ENCODE measurements at regions not wholly inside any gene's neighbourhood (a gene's known extent, or its start where the extent isn't known, plus 50 kb on each side); places are given as distances from the start of the nearest gene placed in this dataset.

GRCh38 chr15:39052323-39052705, 487.7 kb upstream of the RASGRP1 start:
- in situ Hi-C loops (cut with HindIII; ENCODE audit: low pct_unique_long_range_greater_than_20kb, low sequenced_read_pairs) = no loop called here
- DNase-seq (ENCODE audit: low read depth in 1 of 2, low spot score in 1 of 2) = no peak
- TF ChIP-seq JUND (IDR thresholded peaks at IDR 0.05; ENCODE audit: low read depth) = no peak

GRCh38 chr15:39053480-39053879, 488.9 kb upstream of the RASGRP1 start:
- TF ChIP-seq JUND (IDR thresholded peaks at IDR 0.05; ENCODE audit: low read depth) = no peak
- in situ Hi-C loops (cut with HindIII; ENCODE audit: low pct_unique_long_range_greater_than_20kb, low sequenced_read_pairs) = no loop called here
- no peak for DNase-seq (ENCODE audit: low read depth in 1 of 2, low spot score in 1 of 2)

- in situ Hi-C loops (cut with HindIII; ENCODE audit: low pct_unique_long_range_greater_than_20kb, low sequenced_read_pairs) = no loop called here
- no peak for DNase-seq (ENCODE audit: low read depth in 1 of 2, low spot score in 1 of 2)
- no peak for TF ChIP-seq JUND (IDR thresholded peaks at IDR 0.05; ENCODE audit: low read depth)
Measured at GRCh38 chr15:39054128-39054732, 489.6 kb upstream of the RASGRP1 start.

GRCh38 chr15:39056357-39056756, 491.7 kb upstream of the RASGRP1 start:
- no peak for TF ChIP-seq JUND (IDR thresholded peaks at IDR 0.05; ENCODE audit: low read depth)
- in situ Hi-C loops (cut with HindIII; ENCODE audit: low pct_unique_long_range_greater_than_20kb, low sequenced_read_pairs) = no loop called here

GRCh38 chr15:39058351-39059131, 493.9 kb upstream of the RASGRP1 start:
- in situ Hi-C loops (cut with HindIII; ENCODE audit: low pct_unique_long_range_greater_than_20kb, low sequenced_read_pairs) = no loop called here
- no peak for TF ChIP-seq JUND (IDR thresholded peaks at IDR 0.05; ENCODE audit: low read depth)
- no peak for DNase-seq (ENCODE audit: low read depth in 1 of 2, low spot score in 1 of 2)

More at GRCh38 chr15:39056357-39056756, 491.7 kb upstream of the RASGRP1 start:
- DNase-seq (ENCODE audit: low read depth in 1 of 2, low spot score in 1 of 2) = no peak

- no peak for TF ChIP-seq JUND (IDR thresholded peaks at IDR 0.05; ENCODE audit: low read depth)
- no peak for DNase-seq (ENCODE audit: low read depth in 1 of 2, low spot score in 1 of 2)
- in situ Hi-C loops (cut with HindIII; ENCODE audit: low pct_unique_long_range_greater_than_20kb, low sequenced_read_pairs) = no loop called here
Measured at GRCh38 chr15:39059917-39060316, 495.3 kb upstream of the RASGRP1 start.

- no peak for TF ChIP-seq JUND (IDR thresholded peaks at IDR 0.05; ENCODE audit: low read depth)
- in situ Hi-C loops (cut with HindIII; ENCODE audit: low pct_unique_long_range_greater_than_20kb, low sequenced_read_pairs) = no loop called here
Measured at GRCh38 chr15:39061952-39062464, 497.4 kb upstream of the RASGRP1 start.

GRCh38 chr15:39066677-39067076, 502.1 kb upstream of the RASGRP1 start:
- no peak for DNase-seq (ENCODE audit: low read depth in 1 of 2, low spot score in 1 of 2)
- in situ Hi-C loops (cut with HindIII; ENCODE audit: low pct_unique_long_range_greater_than_20kb, low sequenced_read_pairs) = no loop called here
- TF ChIP-seq JUND (IDR thresholded peaks at IDR 0.05; ENCODE audit: low read depth) = no peak

More at GRCh38 chr15:39061952-39062464, 497.4 kb upstream of the RASGRP1 start:
- no peak for DNase-seq (ENCODE audit: low read depth in 1 of 2, low spot score in 1 of 2)

GRCh38 chr15:39074341-39074985, 506.4 kb upstream of the THBS1 start:
- no peak for TF ChIP-seq JUND (IDR thresholded peaks at IDR 0.05; ENCODE audit: low read depth)
- no peak for DNase-seq (ENCODE audit: low read depth in 1 of 2, low spot score in 1 of 2)
- in situ Hi-C loops (cut with HindIII; ENCODE audit: low pct_unique_long_range_greater_than_20kb, low sequenced_read_pairs) = no loop called here

- in situ Hi-C loops (cut with HindIII; ENCODE audit: low pct_unique_long_range_greater_than_20kb, low sequenced_read_pairs) = no loop called here
- no peak for DNase-seq (ENCODE audit: low read depth in 1 of 2, low spot score in 1 of 2)
- no peak for TF ChIP-seq JUND (IDR thresholded peaks at IDR 0.05; ENCODE audit: low read depth)
Measured at GRCh38 chr15:39075311-39075710, 505.6 kb upstream of the THBS1 start.

- no peak for TF ChIP-seq JUND (IDR thresholded peaks at IDR 0.05; ENCODE audit: low read depth)
- DNase-seq (ENCODE audit: low read depth in 1 of 2, low spot score in 1 of 2) = no peak
- in situ Hi-C loops (cut with HindIII; ENCODE audit: low pct_unique_long_range_greater_than_20kb, low sequenced_read_pairs) = no loop called here
Measured at GRCh38 chr15:39075756-39076341, 505.0 kb upstream of the THBS1 start.

- in situ Hi-C loops (cut with HindIII; ENCODE audit: low pct_unique_long_range_greater_than_20kb, low sequenced_read_pairs) = no loop called here
- peak in 1 of 2 experiments; percentile 35 for DNase-seq (ENCODE audit: low read depth in 1 of 2, low spot score in 1 of 2)
- no peak for TF ChIP-seq JUND (IDR thresholded peaks at IDR 0.05; ENCODE audit: low read depth)
Measured at GRCh38 chr15:39078026-39078425, 502.9 kb upstream of the THBS1 start.
